ENCODE measurements at regions not wholly inside any gene's neighbourhood (a gene's known extent, or its start where the extent isn't known, plus 50 kb on each side); places are given as distances from the start of the nearest gene placed in this dataset.

DNA sequence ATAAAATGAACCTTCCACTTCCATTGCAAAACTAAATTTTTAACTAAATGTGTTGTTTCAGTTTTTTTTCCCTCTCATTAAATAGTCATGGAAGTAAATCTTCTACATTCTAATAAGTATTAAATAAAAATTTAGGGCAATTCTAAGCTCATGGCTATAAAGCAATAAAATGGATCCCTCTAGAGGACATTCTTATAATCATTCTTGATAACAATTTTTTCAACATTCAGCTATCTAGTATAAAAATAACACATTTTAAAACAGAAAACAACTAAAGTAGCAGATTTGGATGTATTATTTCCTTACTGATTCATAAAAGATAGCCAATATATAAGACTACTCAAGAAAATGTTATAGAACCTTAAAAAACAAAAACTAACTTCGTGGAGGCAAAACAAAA lies 393.1 kb downstream of the PLOD2 start:
- no peak for DNase-seq

DNA sequence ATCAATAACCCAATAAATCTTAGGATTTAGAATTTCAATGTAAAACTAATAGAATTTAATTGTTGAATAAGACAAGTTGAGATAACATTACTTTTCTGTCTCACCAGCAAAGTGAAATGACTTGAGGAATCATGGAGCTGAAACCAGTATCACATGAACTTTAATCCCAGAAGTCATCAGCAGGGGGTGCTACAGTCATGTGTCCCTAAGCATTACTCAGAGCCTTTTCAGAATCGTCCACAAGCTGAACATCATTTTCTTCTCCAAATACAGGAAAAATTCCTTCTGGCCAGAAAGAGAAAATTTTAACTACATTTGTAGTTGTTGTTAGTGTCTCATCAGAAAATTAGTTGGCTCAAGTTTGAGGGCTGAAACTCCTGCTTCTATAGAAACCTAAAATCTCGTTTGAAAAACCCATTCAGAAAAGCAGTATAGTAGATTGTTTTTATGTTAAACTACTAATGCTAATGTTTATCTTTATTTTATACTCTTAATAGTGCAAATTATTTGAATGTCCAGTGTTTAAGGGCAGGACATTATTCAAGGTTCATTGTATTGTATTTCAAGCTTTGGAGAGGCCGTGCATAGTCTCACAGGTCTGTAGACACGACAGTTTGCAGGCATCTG lies 384.1 kb downstream of the PLOD2 start:
- DNase-seq: peak; percentile 7

GRCh38 chr3:145780301-145780700 lies 380.7 kb downstream of the PLOD2 start:
- no peak for DNase-seq

GRCh38 chr3:145785668-145786067 lies 375.3 kb downstream of the PLOD2 start:
- no peak for DNase-seq

- no peak for DNase-seq
These were observed 363.0 kb downstream of the PLOD2 start for GRCh38 chr3:145798007-145798406.

- no peak for DNase-seq
These were observed 362.1 kb downstream of the PLOD2 start for GRCh38 chr3:145798696-145799537.

GRCh38 chr3:145801696-145802095 lies 359.3 kb downstream of the PLOD2 start:
- DNase-seq: no peak

DNA sequence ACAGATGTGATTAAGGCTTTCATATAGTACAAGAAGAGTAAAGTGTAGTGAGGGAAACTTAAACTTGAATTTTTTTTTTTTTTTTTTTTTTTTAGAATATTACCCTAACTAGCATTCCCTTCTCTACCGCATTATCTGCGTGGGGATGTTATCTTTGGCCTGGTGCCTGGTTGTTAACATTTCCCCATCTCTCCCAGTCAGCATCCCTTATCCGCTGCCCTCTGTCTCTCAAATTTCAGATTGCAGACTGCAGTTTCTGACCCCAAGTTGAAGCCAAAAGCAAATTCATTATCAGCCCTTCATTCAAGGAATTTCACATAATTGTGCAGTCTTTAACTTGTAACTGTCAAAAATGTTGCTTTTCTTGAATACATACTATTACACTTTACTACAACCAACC lies 353.0 kb downstream of the PLOD2 start:
- DNase-seq: no peak

- no peak for DNase-seq
These were observed 348.6 kb downstream of the PLOD2 start for GRCh38 chr3:145812391-145812790.

DNA sequence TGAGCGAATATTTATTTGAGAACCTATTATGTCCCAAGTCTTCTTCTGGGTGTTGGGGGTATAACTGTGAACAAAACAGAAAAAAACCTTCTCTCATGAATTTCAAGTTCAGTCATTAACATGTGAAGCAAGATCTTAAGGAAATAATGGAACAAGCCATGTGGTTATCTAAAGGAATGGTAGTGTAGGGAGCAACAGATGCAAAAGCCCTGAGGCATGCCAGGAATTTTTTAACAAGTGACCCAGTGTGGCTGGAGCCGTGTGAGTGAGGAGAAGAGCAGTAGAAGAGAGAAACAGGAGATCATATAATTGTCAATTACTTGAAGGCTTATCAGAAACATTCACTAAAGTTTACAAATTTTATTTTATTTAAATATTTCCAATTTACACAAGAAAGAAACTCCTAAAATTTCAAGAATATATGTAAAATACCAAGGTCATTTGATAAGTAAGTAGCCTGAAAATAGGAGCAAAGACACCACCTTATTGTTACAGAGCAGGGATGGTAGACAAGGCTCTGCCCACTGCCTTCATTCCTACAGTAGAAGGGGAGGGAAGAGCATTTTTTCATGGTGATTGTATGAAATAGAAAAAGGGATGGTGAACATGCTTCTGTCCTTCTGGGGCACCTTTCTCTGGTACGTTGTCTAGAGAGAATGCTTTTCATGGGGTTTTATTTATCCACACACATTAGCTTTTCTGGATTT lies 345.1 kb downstream of the PLOD2 start:
- DNase-seq: no peak

DNA sequence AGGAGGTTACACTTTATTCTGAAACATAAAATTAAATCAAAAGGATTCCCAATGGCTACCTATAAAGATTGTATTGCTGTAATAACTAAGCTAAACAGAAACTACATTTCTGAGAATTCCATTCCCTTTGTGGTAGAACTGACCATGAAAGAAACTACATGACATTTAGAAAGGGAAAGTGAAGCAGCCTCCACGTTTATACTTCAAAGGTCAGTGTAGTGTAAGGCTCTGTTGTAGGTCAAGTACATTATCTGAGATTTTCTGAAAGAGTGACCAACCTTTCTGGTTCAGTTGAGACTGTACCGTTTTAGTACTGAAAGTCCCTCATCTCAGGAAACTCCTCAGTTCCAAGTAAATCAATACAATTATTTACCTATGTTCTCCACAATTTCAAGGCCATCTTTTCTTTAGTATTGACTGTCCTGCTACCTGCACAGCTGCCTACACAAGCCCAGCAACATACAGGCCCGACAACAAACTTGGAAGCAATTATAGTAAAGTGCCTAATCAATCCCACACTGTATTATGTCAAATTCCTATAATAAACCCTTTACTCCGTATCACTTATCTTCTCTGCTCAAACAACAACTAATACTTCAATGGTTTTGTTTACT lies 343.0 kb downstream of the PLOD2 start:
- no peak for DNase-seq

DNA sequence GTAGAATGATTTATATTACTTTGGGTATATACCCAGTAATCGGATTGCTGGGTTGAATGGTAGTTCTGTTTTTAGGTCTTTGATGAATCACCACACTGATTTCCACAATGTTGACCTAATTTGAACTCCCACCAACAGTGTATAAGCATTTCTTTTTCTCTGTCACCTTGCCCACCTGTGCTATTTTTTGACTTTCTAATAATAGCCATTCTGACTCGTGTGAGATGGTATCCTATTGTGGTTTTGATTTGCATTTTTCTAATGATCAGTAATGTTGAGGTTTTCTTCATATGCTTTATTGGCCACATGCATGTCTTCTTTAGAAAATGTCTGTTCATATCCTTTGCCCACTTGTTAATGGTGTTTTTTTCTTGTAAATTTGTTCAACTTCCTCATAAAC lies 340.8 kb downstream of the PLOD2 start:
- DNase-seq: no peak

DNA sequence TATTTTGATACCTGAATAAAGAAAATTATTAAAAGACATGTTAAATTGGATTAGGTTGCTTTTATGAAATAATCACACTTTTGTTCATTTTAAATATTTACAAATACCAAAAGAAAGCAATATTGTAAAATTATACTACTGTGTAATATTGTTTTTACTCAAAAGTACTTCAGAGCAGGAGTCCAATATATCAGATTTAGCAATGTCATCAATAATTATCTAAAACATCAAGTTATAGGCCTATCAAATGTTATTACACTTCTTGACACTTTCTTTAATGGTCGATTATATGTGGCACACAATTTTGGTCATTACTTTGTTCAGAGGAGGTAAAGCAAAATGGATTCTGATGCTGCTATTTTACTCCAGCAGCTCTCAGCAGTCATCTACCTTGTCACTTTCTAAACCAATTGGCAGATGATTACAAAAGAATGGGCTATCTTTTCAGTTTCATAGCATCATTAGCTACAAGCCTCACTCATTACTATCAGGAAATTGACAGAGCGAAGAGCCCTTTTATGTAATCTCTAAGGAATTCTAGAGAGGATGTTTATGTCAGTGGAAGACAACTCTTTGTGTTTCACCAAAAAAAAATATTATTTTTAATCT lies 318.6 kb downstream of the PLOD2 start:
- DNase-seq: no peak

- no peak for DNase-seq
These were observed 317.4 kb downstream of the PLOD2 start for GRCh38 chr3:145843561-145843960.

GRCh38 chr3:145849115-145849514 lies 311.9 kb downstream of the PLOD2 start:
- DNase-seq: no peak

DNA sequence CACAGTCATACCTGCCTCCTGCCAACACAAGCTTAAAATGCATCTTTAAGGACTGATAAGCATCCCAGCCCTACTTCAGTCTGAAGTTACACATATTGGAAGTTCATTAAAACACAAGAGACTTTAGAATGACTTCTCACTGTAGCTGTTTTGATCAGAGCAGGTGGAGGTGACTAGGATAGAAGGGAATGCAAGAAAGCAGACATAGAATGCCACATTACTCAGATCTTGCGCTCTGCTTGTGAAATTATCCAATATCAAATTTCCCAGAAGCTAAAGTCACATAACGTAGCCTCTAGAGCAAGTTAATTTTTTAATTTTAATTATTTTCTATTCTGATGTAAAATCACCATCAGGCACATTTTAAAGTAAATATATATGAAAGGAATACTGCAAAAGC lies 306.5 kb downstream of the PLOD2 start:
- no peak for DNase-seq

GRCh38 chr3:145857956-145858355 lies 303.0 kb downstream of the PLOD2 start:
- no peak for DNase-seq

DNA sequence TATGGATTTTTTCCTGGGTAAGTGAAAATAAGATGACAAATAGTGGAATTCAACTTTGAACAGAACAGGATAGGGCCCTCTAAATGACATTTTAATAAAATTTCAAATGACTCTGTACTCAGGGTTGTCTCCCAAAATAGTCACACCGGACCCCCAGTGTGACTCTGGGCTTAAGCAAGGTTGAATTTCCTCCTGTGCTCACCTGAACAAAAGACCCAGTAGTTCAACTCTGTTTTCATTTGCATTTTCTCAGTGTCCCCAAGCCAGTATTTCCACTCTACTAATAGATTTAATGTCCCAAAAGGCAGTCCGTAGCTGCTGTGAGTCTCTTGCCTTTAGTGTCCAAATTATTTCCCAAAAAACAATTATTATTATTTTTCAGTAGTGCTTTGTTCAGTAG lies 296.6 kb downstream of the PLOD2 start:
- no peak for DNase-seq

DNA sequence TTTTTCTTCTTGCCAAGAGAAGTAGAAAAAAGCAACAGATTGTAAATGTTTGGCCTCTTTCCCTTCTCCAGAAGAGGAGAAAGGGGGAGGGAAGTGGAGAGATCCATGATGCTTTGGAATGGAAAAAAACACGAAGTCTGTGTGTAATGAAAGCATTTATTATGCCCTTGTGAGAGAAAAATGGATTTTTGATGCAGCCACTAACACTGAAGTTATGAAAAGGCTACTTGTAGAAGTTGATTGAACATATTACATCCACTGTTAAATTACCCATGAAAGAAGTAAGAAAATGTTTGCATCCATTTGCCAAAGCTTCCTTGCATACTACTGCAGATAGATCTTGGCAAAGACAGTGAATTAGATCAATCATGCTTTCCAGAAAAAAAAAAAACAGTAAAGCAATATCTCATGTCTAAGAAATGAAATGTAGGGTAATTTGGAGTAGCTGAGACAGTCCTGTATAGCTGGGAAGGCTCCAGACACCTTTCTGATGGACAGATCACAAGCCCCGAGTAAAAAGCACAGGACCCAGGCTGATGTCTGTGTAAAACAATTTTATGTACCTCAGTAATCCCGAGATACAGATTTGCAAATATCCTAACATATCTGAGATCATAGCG lies 295.5 kb downstream of the PLOD2 start:
- no peak for DNase-seq

- DNase-seq: no peak
These were observed 291.0 kb downstream of the PLOD2 start for GRCh38 chr3:145869958-145870357.

DNA sequence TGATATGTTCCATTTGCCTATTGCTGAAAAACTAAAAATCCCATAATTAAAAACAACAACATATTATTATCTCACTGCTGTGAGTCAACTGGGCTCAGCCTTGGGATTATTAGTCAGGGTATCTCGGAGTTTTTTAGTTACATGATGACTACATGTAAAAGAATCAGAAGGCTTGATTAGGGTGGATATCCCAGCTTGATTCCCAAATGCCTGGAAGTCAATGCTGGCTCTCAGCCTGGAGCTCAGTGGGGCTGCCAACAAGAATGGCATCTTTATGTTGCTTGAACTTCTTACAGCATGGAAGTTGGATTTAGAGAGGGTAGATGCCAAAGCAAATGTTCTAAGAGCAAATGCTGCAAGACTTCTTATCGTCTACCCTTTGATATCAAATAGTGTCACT lies 278.5 kb downstream of the PLOD2 start:
- no peak for DNase-seq

GRCh38 chr3:145889730-145890129 lies 271.3 kb downstream of the PLOD2 start:
- no peak for DNase-seq

- DNase-seq: no peak
These were observed 268.1 kb downstream of the PLOD2 start for GRCh38 chr3:145892869-145893268.

Measured in DMS 273 treated with DMSO at 0.1 percent for 48 hours (cell line).